GM23338 (cell line): ENCODE measurements at regions not wholly inside any gene's neighbourhood (a gene's known extent, or its start where the extent isn't known, plus 50 kb on each side); places are given as distances from the start of the nearest gene placed in this dataset.

ENCODE experiments used
- ATAC-seq: fragments of 200-7000 bp; cut with Tn5 transposase; 3 replicates; pipeline ENCODE4 v1.9.1; 2020
- DNase-seq: peaks from one replicate; pipeline ENCODE4 v3.0.0-alpha.2; 2015; ENCODE audit warnings: low spot score
- H2AFZ ChIP-seq: fragments of 200-600 bp; sonication (generic); 2 replicates; pipeline ENCODE4 v1.8.0; 2016; ENCODE audit warnings: antibody characterized with exemption, mild to moderate bottlenecking, moderate library complexity
- H3F3A ChIP-seq: fragments of 200-600 bp; sonication (generic); replicated peaks from 2 replicates; pipeline ENCODE4 v1.8.0; 2017; ENCODE audit warnings: antibody characterized with exemption, mixed run types, low read depth
- H3K27ac ChIP-seq: fragments of 200-600 bp; sonication (generic); 2 replicates; pipeline ENCODE4 v1.6.1; 2016; ENCODE audit warnings: low read depth
- H3K27me3 ChIP-seq: fragments of 200-600 bp; sonication (generic); 2 replicates; pipeline ENCODE4 v1.8.0; 2016; ENCODE audit warnings: mild to moderate bottlenecking, mixed run types, moderate library complexity; ENCODE audit not compliant: insufficient read depth
- H3K36me3 ChIP-seq: fragments of 200-600 bp; sonication (generic); 2 replicates; pipeline ENCODE4 v1.8.0; 2016; ENCODE audit warnings: mild to moderate bottlenecking; ENCODE audit not compliant: insufficient read depth
- H3K4me1 ChIP-seq: fragments of 200-600 bp; sonication (generic); 2 replicates; pipeline ENCODE4 v1.8.0; 2016; ENCODE audit warnings: mild to moderate bottlenecking, moderate library complexity; ENCODE audit not compliant: insufficient read depth
- H3K4me2 ChIP-seq: fragments of 200-600 bp; sonication (generic); 2 replicates; pipeline ENCODE4 v1.7.1; 2017; ENCODE audit warnings: mixed run types
- H3K4me3 ChIP-seq: fragments of 200-600 bp; sonication (generic); 2 replicates; pipeline ENCODE4 v1.6.1; 2016; ENCODE audit warnings: mixed run types
- H3K79me2 ChIP-seq: fragments of 200-600 bp; sonication (generic); replicated peaks from 2 replicates; pipeline ENCODE4 v1.8.0; 2017; ENCODE audit warnings: mild to moderate bottlenecking; ENCODE audit not compliant: insufficient read depth
- H3K9me2 ChIP-seq: fragments of 200-600 bp; sonication (generic); 2 replicates; pipeline ENCODE4 v1.8.0; 2017; ENCODE audit not compliant: insufficient read depth
- H4K20me1 ChIP-seq: fragments of 200-600 bp; sonication (generic); replicated peaks from 2 replicates; pipeline ENCODE4 v1.8.0; 2017; ENCODE audit warnings: mild to moderate bottlenecking; ENCODE audit not compliant: insufficient read depth
- H3K27ac Mint-ChIP-seq: 2 replicates; pipeline ENCODE4 v1.8.0; 2020; ENCODE audit warnings: inconsistent platforms, mild to moderate bottlenecking, moderate library complexity, mixed read lengths
- H3K27me3 Mint-ChIP-seq: 3 replicates; pipeline ENCODE4 v1.8.0; 2022; ENCODE audit warnings: low read depth, mild to moderate bottlenecking, moderate library complexity, mixed read lengths, inconsistent platforms; ENCODE audit not compliant: insufficient read depth, poor library complexity
- H3K36me3 Mint-ChIP-seq: 3 replicates; pipeline ENCODE4 v1.8.0; 2021; ENCODE audit warnings: low read depth, mild to moderate bottlenecking, inconsistent platforms, moderate library complexity, mixed read lengths
- H3K4me1 Mint-ChIP-seq: 3 replicates; pipeline ENCODE4 v1.8.0; 2020; ENCODE audit warnings: mild to moderate bottlenecking, inconsistent platforms, mixed read lengths
- H3K4me3 Mint-ChIP-seq: 3 replicates; pipeline ENCODE4 v1.8.0; 2021; ENCODE audit warnings: moderate library complexity, mild to moderate bottlenecking, inconsistent platforms, mixed read lengths
- H3K9me3 Mint-ChIP-seq: 3 replicates; pipeline ENCODE4 v1.8.0; 2020; ENCODE audit warnings: moderate library complexity, mild to moderate bottlenecking, inconsistent platforms, mixed read lengths
- ETS1 ChIP-seq: IDR thresholded peaks from 2 replicates; pipeline ENCODE4 v1.6.1; 2016; ENCODE audit warnings: antibody characterized with exemption
- EZH2 ChIP-seq: fragments of 200-600 bp; sonication (generic); IDR thresholded peaks from one replicate; pipeline ENCODE4 v1.8.0; 2017; ENCODE audit warnings: antibody characterized with exemption, mild to moderate bottlenecking, low read depth; ENCODE audit not compliant: unreplicated experiment
- POLR2AphosphoS5 ChIP-seq: IDR thresholded peaks from 2 replicates; pipeline ENCODE4 v1.6.1; 2016; ENCODE audit warnings: antibody characterized with exemption, low read depth
- REST ChIP-seq: IDR thresholded peaks from one replicate; pipeline ENCODE4 v1.6.1; 2018; ENCODE audit warnings: antibody characterized with exemption; ENCODE audit not compliant: unreplicated experiment
- STAT1 ChIP-seq: IDR thresholded peaks from one replicate; pipeline ENCODE4 v1.6.1; 2016; ENCODE audit warnings: antibody characterized with exemption; ENCODE audit not compliant: unreplicated experiment
- ZNF114 ChIP-seq: fragments of 250-450 bp; sonication (Bioruptor Pico); IDR thresholded peaks from 2 replicates; pipeline ENCODE4 v1.5.0; 2020; ENCODE audit warnings: mild to moderate bottlenecking, moderate library complexity
- ZNF462 ChIP-seq: fragments of 250-450 bp; sonication (Bioruptor Pico); IDR thresholded peaks from 2 replicates; pipeline ENCODE4 v1.5.0; 2020; ENCODE audit warnings: mild to moderate bottlenecking, moderate library complexity

GRCh38 chr12:115407036-115407435 lies 723.1 kb upstream of the TBX3 start:
- H3K4me1 Mint-ChIP-seq, result peaks cover 30% of the 10 kb centered on the region
- H3K4me3 Mint-ChIP-seq, result no peak overlapping the region
- no peaks in the 10 kb centered on the region for H3K36me3 Mint-ChIP-seq
- no peak overlapping the region for H3K27ac Mint-ChIP-seq
- Histone ChIP-seq H3F3A (no peaks in the 10 kb centered on the region), H3K4me1 (peaks cover 19% of the 10 kb centered on the region), H3K9me2 (no peaks in the 10 kb centered on the region), H2AFZ (no peak overlapping the region), H3K79me2 (no peaks in the 10 kb centered on the region), H3K27ac (no peak overlapping the region), H3K4me3 (no peak overlapping the region), H3K4me2 (no peak overlapping the region), H4K20me1 (no peaks in the 10 kb centered on the region), H3K27me3 (no peaks in the 10 kb centered on the region), H3K36me3 (no peaks in the 10 kb centered on the region)
- ATAC-seq (no peak), DNase-seq (no peak)
- no peaks in the 10 kb centered on the region; the same call in 2 of the 3 replicates for H3K9me3 Mint-ChIP-seq
- peaks cover 2% of the 10 kb centered on the region for H3K27me3 Mint-ChIP-seq
- TF ChIP-seq POLR2AphosphoS5 (no peak), ZNF462 (CRISPR knock-in tag) (no peak), ETS1 (no peak), REST (no peak), STAT1 (no peak), ZNF114 (CRISPR knock-in tag) (no peak), EZH2 (no peak)
